Endodermal cell (in vitro differentiated cells): ENCODE measurements at regions not wholly inside any gene's neighbourhood (a gene's known extent, or its start where the extent isn't known, plus 50 kb on each side); places are given as distances from the start of the nearest gene placed in this dataset.

Experiments
- DNase-seq: peaks from one replicate; pipeline ENCODE4 v3.0.0-alpha.2; 2017
- H3K27ac ChIP-seq: 2 replicates; pipeline ENCODE4 v1.5.1; 2013; ENCODE audit warnings: mild to moderate bottlenecking, low read depth, low read length, moderate library complexity
- H3K27me3 ChIP-seq: 2 replicates; pipeline ENCODE4 v1.6.1; 2013; ENCODE audit warnings: mild to moderate bottlenecking, low read length, moderate library complexity; ENCODE audit not compliant: insufficient read depth, control insufficient read depth, poor library complexity, severe bottlenecking
- H3K36me3 ChIP-seq: 2 replicates; pipeline ENCODE4 v1.7.0; 2013; ENCODE audit warnings: mild to moderate bottlenecking, low read length, moderate library complexity; ENCODE audit not compliant: control insufficient read depth, insufficient read depth
- H3K4me1 ChIP-seq: one replicate; pipeline ENCODE4 v1.7.0; 2013; ENCODE audit warnings: low read length; ENCODE audit not compliant: control insufficient read depth, insufficient read depth
- H3K4me3 ChIP-seq: 2 replicates; pipeline ENCODE4 v1.5.1; 2013; ENCODE audit warnings: mild to moderate bottlenecking, low read length, moderate library complexity
- H3K9ac ChIP-seq: 2 replicates; pipeline ENCODE4 v1.6.1; 2013; ENCODE audit warnings: mild to moderate bottlenecking, low read length, moderate library complexity; ENCODE audit not compliant: poor library complexity, severe bottlenecking; ENCODE audit errors: extremely low read depth
- H3K9me3 ChIP-seq: 2 replicates; pipeline ENCODE4 v1.6.1; 2013; ENCODE audit warnings: mild to moderate bottlenecking, low read length, moderate library complexity; ENCODE audit not compliant: control insufficient read depth
- H3K27ac Mint-ChIP-seq: 2 replicates; pipeline ENCODE4 v1.8.0; 2020; ENCODE audit warnings: mixed read lengths
- H3K27me3 Mint-ChIP-seq: 2 replicates; pipeline ENCODE4 v1.8.0; 2021; ENCODE audit warnings: mild to moderate bottlenecking, mixed read lengths; ENCODE audit not compliant: insufficient read depth
- H3K36me3 Mint-ChIP-seq: 2 replicates; pipeline ENCODE4 v1.8.0; 2020; ENCODE audit warnings: low read depth, mixed read lengths
- H3K4me1 Mint-ChIP-seq: 2 replicates; pipeline ENCODE4 v1.8.0; 2020; ENCODE audit warnings: mixed read lengths
- H3K4me3 Mint-ChIP-seq: 2 replicates; pipeline ENCODE4 v1.8.0; 2020; ENCODE audit warnings: mild to moderate bottlenecking, moderate library complexity, mixed read lengths
- H3K9me3 Mint-ChIP-seq: 2 replicates; pipeline ENCODE4 v1.8.0; 2020; ENCODE audit warnings: mild to moderate bottlenecking, mixed read lengths
- CTCF ChIP-seq: fragments of 200-600 bp; sonication (generic); conservative IDR thresholded peaks from 2 replicates; pipeline ENCODE4 v1.5.0; 2021; ENCODE audit warnings: antibody characterized with exemption, mild to moderate bottlenecking
- WGBS, 2 experiments: methylation state at CpG; one replicate each; pipeline versions ENCODE4 v1.1.5 to v1.1.7; 2013; ENCODE audit warnings: missing lambda C conversion rate in 2 of 2, mixed read lengths in 1 of 2; ENCODE audit not compliant: insufficient coverage in 1 of 2, insufficient read length in 1 of 2; 5-methylcytosine and 5-hydroxymethylcytosine counted together

GRCh38 chr10:85187047-85187446 is 858.7 kb downstream of the CCSER2 start:
- Histone ChIP-seq H3K4me1 (peaks cover 4% of the 10 kb centered on the region), H3K27ac (no peak overlapping the region), H3K9ac (no peak overlapping the region), H3K36me3 (no peaks in the 10 kb centered on the region), H3K4me3 (no peak overlapping the region), H3K27me3 (no peaks in the 10 kb centered on the region), H3K9me3 (peaks cover 14% of the 10 kb centered on the region)
- TF ChIP-seq CTCF, result no peak
- Mint-ChIP-seq H3K4me1 (peaks cover 6% of the 10 kb centered on the region), H3K4me3 (no peak overlapping the region), H3K9me3 (peaks cover 14% of the 10 kb centered on the region), H3K36me3 (no peaks in the 10 kb centered on the region), H3K27me3 (peaks cover 5% of the 10 kb centered on the region), H3K27ac (no peak overlapping the region)
- DNase-seq, result no peak
- 90% methylated on average over 2 of the region's 2 CpGs for WGBS, 2 experiments

GRCh38 chr10:85188770-85189484 is 860.5 kb downstream of the CCSER2 start:
- Mint-ChIP-seq H3K27ac (no peak overlapping the region), H3K27me3 (peaks cover 3% of the 10 kb centered on the region), H3K9me3 (peaks cover 14% of the 10 kb centered on the region), H3K36me3 (no peaks in the 10 kb centered on the region), H3K4me3 (no peak overlapping the region), H3K4me1 (no peaks in the 10 kb centered on the region)
- no peak for DNase-seq
- Histone ChIP-seq H3K36me3 (no peaks in the 10 kb centered on the region), H3K9me3 (peaks cover 14% of the 10 kb centered on the region), H3K9ac (no peak overlapping the region), H3K27ac (no peak overlapping the region), H3K4me3 (no peak overlapping the region), H3K27me3 (no peaks in the 10 kb centered on the region), H3K4me1 (no peaks in the 10 kb centered on the region)
- WGBS, 2 experiments, result 74% methylated on average over 3 of the region's 3 CpGs; no CpG with 5 or more reads in 1 of the 2 experiments
- TF ChIP-seq CTCF, result no peak

- H3K4me1 Mint-ChIP-seq, result no peaks in the 10 kb centered on the region
- no peaks in the 10 kb centered on the region for H3K4me1 ChIP-seq
- no peak overlapping the region for H3K4me3 ChIP-seq
- no peaks in the 10 kb centered on the region for H3K36me3 ChIP-seq
- no peaks in the 10 kb centered on the region for H3K27me3 ChIP-seq
- no peak overlapping the region for H3K9ac ChIP-seq
- no peak overlapping the region for H3K27ac Mint-ChIP-seq
- H3K9me3 Mint-ChIP-seq, result no peaks in the 10 kb centered on the region
- H3K27ac ChIP-seq, result peak overlapping the region; percentile 1
- no peaks in the 10 kb centered on the region for H3K9me3 ChIP-seq
- no peak for TF ChIP-seq CTCF
- DNase-seq, result no peak
- 49 to 88% methylated on average over 2 to 3 of the region's 3 CpGs for WGBS, 2 experiments
- H3K4me3 Mint-ChIP-seq, result no peak overlapping the region
- no peaks in the 10 kb centered on the region for H3K27me3 Mint-ChIP-seq
- no peaks in the 10 kb centered on the region for H3K36me3 Mint-ChIP-seq
These were observed 865.4 kb downstream of the CCSER2 start for GRCh38 chr10:85193796-85194195.
